Liver (tissue), 8 donors: ENCODE measurements at regions not wholly inside any gene's neighbourhood (a gene's known extent, or its start where the extent isn't known, plus 50 kb on each side); places are given as distances from the start of the nearest gene placed in this dataset.

Experiments used
- DNase-seq: peaks from one replicate; pipeline ENCODE4 v3.0.0-alpha.2; 2017; ENCODE audit warnings: low spot score
- H3K27ac ChIP-seq, 2 donors: one replicate each; pipeline ENCODE4 v1.7.0; 2013; ENCODE audit warnings: inconsistent platforms in 2 of 2, low read length in 2 of 2, control low read depth in 1 of 2, low read depth in 1 of 2, mild to moderate bottlenecking in 1 of 2
- H3K27me3 ChIP-seq, 4 donors: one replicate each; pipeline versions ENCODE4 v1.6.1 to v1.7.0; 2013; ENCODE audit warnings: low read length in 3 of 4, inconsistent platforms in 1 of 4, mild to moderate bottlenecking in 1 of 4, moderate library complexity in 1 of 4; ENCODE audit not compliant: control insufficient read depth in 4 of 4, insufficient read depth in 4 of 4
- H3K36me3 ChIP-seq, 4 donors: one replicate each; pipeline versions ENCODE4 v1.6.1 to v1.7.0; 2013; ENCODE audit warnings: low read length in 3 of 4, mild to moderate bottlenecking in 3 of 4, low read depth in 1 of 4, moderate library complexity in 1 of 4; ENCODE audit not compliant: control insufficient read depth in 4 of 4, insufficient read depth in 3 of 4
- H3K4me1 ChIP-seq, 4 donors: one replicate each; pipeline versions ENCODE4 v1.6.1 to v1.7.0; 2013; ENCODE audit warnings: low read length in 3 of 4, mild to moderate bottlenecking in 3 of 4, moderate library complexity in 1 of 4; ENCODE audit not compliant: control insufficient read depth in 4 of 4, insufficient read depth in 4 of 4
- H3K4me3 ChIP-seq, 3 donors: one replicate each; pipeline versions ENCODE4 v1.6.1 to v1.7.0; 2013; ENCODE audit warnings: low read length in 3 of 3, control low read depth in 1 of 3, low read depth in 1 of 3, mild to moderate bottlenecking in 1 of 3
- H3K9ac ChIP-seq, 2 donors: one replicate each; pipeline ENCODE4 v1.7.0; 2013; ENCODE audit warnings: low read length in 2 of 2, mild to moderate bottlenecking in 2 of 2, moderate library complexity in 2 of 2, control low read depth in 1 of 2, low read depth in 1 of 2
- H3K9me3 ChIP-seq, 4 donors: one replicate each; pipeline versions ENCODE4 v1.6.1 to v1.7.0; 2013; ENCODE audit warnings: low read length in 3 of 4; ENCODE audit not compliant: control insufficient read depth in 4 of 4
- EGR1 ChIP-seq, 2 donors: IDR thresholded peaks; 2 replicates each; pipeline ENCODE4 v1.6.1; 2016 to 2018; ENCODE audit warnings: antibody characterized with exemption in 2 of 2, low read depth in 2 of 2
- FOXA1 ChIP-seq: IDR thresholded peaks from 2 replicates; pipeline ENCODE4 v1.6.1; 2016; ENCODE audit warnings: antibody characterized with exemption
- FOXA2 ChIP-seq: IDR thresholded peaks from 2 replicates; pipeline ENCODE4 v1.6.1; 2016; ENCODE audit warnings: antibody characterized with exemption
- GABPA ChIP-seq, 2 donors: IDR thresholded peaks in 1 of 2; conservative IDR thresholded peaks in 1 of 2; 2 replicates each; pipeline ENCODE4 v1.6.1; 2016; ENCODE audit warnings: antibody characterized with exemption in 2 of 2, mild to moderate bottlenecking in 1 of 2, moderate library complexity in 1 of 2
- HNF4A ChIP-seq, 2 donors: conservative IDR thresholded peaks; 2 replicates each; pipeline ENCODE4 v1.6.1; 2016; ENCODE audit warnings: antibody characterized with exemption in 2 of 2, mild to moderate bottlenecking in 2 of 2
- HNF4G ChIP-seq: IDR thresholded peaks from 2 replicates; pipeline ENCODE4 v1.6.1; 2016; ENCODE audit warnings: antibody characterized with exemption
- JUND ChIP-seq, 2 donors: IDR thresholded peaks; 2 replicates each; pipeline ENCODE4 v1.6.1; 2016; ENCODE audit warnings: antibody characterized with exemption in 2 of 2
- MAX ChIP-seq: IDR thresholded peaks from 2 replicates; pipeline ENCODE4 v1.6.1; 2016; ENCODE audit warnings: antibody characterized with exemption
- NR2F2 ChIP-seq: IDR thresholded peaks from 2 replicates; pipeline ENCODE4 v1.6.1; 2016; ENCODE audit warnings: antibody characterized with exemption
- RAD21 ChIP-seq, 2 donors: IDR thresholded peaks; 2 replicates each; pipeline ENCODE4 v1.6.1; 2016; ENCODE audit warnings: antibody characterized with exemption in 2 of 2, mild to moderate bottlenecking in 2 of 2
- REST ChIP-seq: IDR thresholded peaks from 2 replicates; pipeline ENCODE4 v1.6.1; 2016; ENCODE audit warnings: antibody characterized with exemption, mild to moderate bottlenecking
- RXRA ChIP-seq, 2 donors: IDR thresholded peaks; 2 replicates each; pipeline ENCODE4 v1.6.1; 2017 to 2018; ENCODE audit warnings: antibody characterized with exemption in 2 of 2, mild to moderate bottlenecking in 1 of 2
- SP1 ChIP-seq: IDR thresholded peaks from 2 replicates; pipeline ENCODE4 v1.6.1; 2018; ENCODE audit warnings: antibody characterized with exemption, mild to moderate bottlenecking
- TAF1 ChIP-seq: conservative IDR thresholded peaks from 2 replicates; pipeline ENCODE4 v1.6.1; 2016; ENCODE audit warnings: antibody characterized with exemption, mild to moderate bottlenecking
- YY1 ChIP-seq: IDR thresholded peaks from 2 replicates; pipeline ENCODE4 v1.6.1; 2016; ENCODE audit warnings: antibody characterized with exemption, mild to moderate bottlenecking
- ZBTB33 ChIP-seq: IDR thresholded peaks from 2 replicates; pipeline ENCODE4 v1.6.1; 2016; ENCODE audit warnings: antibody characterized with exemption
- WGBS: extraction: QIAGEN DNeasy Blood & Tissue Kit; methylation state at CpG from one replicate; pipeline ENCODE4 v1.1.7; 2013; 5-methylcytosine and 5-hydroxymethylcytosine counted together
- TF ChIP-seq, protein P1 (sequence below): fragments of 150-350 bp; IDR thresholded peaks from 2 replicates; pipeline ENCODE4 v1.5.1; 2017; ENCODE audit warnings: improper control_type of control experiment, low read depth, low read length; ENCODE audit not compliant: missing input control
- TF ChIP-seq, protein P2 (sequence below): IDR thresholded peaks from 2 replicates; pipeline ENCODE4 v1.6.1; 2016; ENCODE audit warnings: antibody characterized with exemption
- donor health status: healthy.
- donor health status: healthy.
- donor health status: healthy.
- donor health status: healthy.
- donor health status: healthy.

DNA sequence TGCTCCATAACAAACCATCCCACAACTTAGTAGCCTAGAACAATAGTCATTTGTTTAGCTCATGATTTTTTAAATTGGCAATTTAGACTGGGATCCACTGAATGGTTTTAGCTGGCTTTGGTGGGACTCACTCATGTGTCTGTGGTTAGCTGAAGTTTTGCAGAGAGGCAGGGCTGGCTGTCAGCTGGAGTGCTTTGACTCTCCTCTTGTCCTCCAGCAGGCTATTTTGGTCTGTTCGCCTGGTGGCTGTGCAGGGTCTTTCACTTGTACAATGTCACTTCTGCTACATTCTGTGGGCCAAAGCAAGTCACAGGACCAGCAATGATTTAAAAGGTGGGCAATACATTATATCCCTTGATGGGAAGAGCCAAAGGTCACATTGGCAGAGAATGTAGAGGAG is 1146.5 kb downstream of the ROBO2 start:
- DNase-seq, result no peak
- TF ChIP-seq TAF1 (no peak), JUND (IDR thresholded peaks at IDR 0.05) (no peak), FOXA1 (no peak), GABPA (IDR thresholded peaks at IDR 0.05 in 1 of 2, conservative IDR thresholded peaks at IDR 0.05 in 1 of 2) (no peak), MAX (no peak), FOXA2 (no peak), HNF4A (conservative IDR thresholded peaks at IDR 0.05) (no peak), EGR1 (IDR thresholded peaks at IDR 0.05; ENCODE audit: low read depth in 2 of 2) (no peak), RAD21 (IDR thresholded peaks at IDR 0.05) (no peak), HNF4G (no peak), RXRA (IDR thresholded peaks at IDR 0.05) (no peak)
- TF ChIP-seq, protein P1, sequence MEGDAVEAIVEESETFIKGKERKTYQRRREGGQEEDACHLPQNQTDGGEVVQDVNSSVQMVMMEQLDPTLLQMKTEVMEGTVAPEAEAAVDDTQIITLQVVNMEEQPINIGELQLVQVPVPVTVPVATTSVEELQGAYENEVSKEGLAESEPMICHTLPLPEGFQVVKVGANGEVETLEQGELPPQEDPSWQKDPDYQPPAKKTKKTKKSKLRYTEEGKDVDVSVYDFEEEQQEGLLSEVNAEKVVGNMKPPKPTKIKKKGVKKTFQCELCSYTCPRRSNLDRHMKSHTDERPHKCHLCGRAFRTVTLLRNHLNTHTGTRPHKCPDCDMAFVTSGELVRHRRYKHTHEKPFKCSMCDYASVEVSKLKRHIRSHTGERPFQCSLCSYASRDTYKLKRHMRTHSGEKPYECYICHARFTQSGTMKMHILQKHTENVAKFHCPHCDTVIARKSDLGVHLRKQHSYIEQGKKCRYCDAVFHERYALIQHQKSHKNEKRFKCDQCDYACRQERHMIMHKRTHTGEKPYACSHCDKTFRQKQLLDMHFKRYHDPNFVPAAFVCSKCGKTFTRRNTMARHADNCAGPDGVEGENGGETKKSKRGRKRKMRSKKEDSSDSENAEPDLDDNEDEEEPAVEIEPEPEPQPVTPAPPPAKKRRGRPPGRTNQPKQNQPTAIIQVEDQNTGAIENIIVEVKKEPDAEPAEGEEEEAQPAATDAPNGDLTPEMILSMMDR, result no peak
- TF ChIP-seq, protein P2, sequence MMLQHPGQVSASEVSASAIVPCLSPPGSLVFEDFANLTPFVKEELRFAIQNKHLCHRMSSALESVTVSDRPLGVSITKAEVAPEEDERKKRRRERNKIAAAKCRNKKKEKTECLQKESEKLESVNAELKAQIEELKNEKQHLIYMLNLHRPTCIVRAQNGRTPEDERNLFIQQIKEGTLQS, result no peak
- no peaks in the 10 kb centered on the region for H3K27me3 ChIP-seq
- H3K9ac ChIP-seq, result no peak overlapping the region
- H3K27ac ChIP-seq, result no peak overlapping the region
- H3K36me3 ChIP-seq, result no peaks in the 10 kb centered on the region
- no peaks in the 10 kb centered on the region for H3K4me1 ChIP-seq
- peaks cover 0 to 5% (median 0%) of the 10 kb centered on the region in 4 donors for H3K9me3 ChIP-seq
- no peak overlapping the region for H3K4me3 ChIP-seq
- WGBS, result 95% methylated on average over 1 of the region's 1 CpG

GRCh38 chr3:78201091-78201490 is 1161.2 kb downstream of the ROBO2 start:
- Histone ChIP-seq H3K27ac (no peak overlapping the region), H3K36me3 (no peaks in the 10 kb centered on the region), H3K4me3 (no peak overlapping the region), H3K27me3 (no peaks in the 10 kb centered on the region), H3K9me3 (no peaks in the 10 kb centered on the region), H3K4me1 (no peaks in the 10 kb centered on the region), H3K9ac (no peak overlapping the region)
- DNase-seq, result no peak
- 60% methylated on average over 2 of the region's 2 CpGs for WGBS
- TF ChIP-seq HNF4G (no peak), MAX (no peak), RXRA (IDR thresholded peaks at IDR 0.05) (no peak), FOXA1 (no peak), FOXA2 (no peak), ZBTB33 (no peak), JUND (IDR thresholded peaks at IDR 0.05) (no peak), GABPA (IDR thresholded peaks at IDR 0.05 in 1 of 2, conservative IDR thresholded peaks at IDR 0.05 in 1 of 2) (no peak), SP1 (no peak), EGR1 (IDR thresholded peaks at IDR 0.05; ENCODE audit: low read depth in 2 of 2) (no peak), REST (no peak), RAD21 (IDR thresholded peaks at IDR 0.05) (no peak), NR2F2 (no peak), TAF1 (no peak), YY1 (no peak)
- TF ChIP-seq, protein P2, result no peak
- TF ChIP-seq, protein P1, result no peak
